Activated CD8-positive, alpha-beta memory T cell treated with anti-CD3 and anti-CD28 coated beads, Interleukin-2, amount 50 U/mL, for 48 hours (primary cell): ENCODE measurements at regions not wholly inside any gene's neighbourhood (a gene's known extent, or its start where the extent isn't known, plus 50 kb on each side); places are given as distances from the start of the nearest gene placed in this dataset.

Source experiments
- DNase-seq: peaks from one replicate; pipeline ENCODE4 v3.0.0-alpha.2; 2020

GRCh38 chrX:80098038-80098437 is 83.5 kb downstream of the TBX22 start:
- DNase-seq, result no peak

DNA sequence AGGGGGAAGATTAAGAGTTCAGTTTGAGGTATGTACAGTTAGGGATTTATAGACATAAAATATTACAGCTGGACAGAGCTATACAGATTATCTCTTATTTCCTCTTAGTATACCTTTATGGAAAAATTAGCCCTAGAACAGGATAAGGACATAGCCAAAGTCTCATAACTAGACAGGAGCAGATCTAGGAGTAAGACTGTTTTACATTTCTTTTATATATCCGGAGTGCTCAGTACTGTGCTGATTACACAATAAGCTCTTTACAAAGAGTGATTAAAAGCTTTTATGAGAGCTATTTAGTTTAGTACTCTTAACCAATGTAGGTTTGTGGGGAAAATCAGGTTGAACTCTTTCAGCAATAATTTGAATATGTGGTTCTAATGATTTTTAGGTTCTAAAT is 105.8 kb downstream of the TBX22 start:
- no peak for DNase-seq

- no peak for DNase-seq
Measured at GRCh38 chrX:80138938-80139337, 124.4 kb downstream of the TBX22 start.

GRCh38 chrX:80139564-80139963 is 125.0 kb downstream of the TBX22 start:
- DNase-seq, result no peak

DNA sequence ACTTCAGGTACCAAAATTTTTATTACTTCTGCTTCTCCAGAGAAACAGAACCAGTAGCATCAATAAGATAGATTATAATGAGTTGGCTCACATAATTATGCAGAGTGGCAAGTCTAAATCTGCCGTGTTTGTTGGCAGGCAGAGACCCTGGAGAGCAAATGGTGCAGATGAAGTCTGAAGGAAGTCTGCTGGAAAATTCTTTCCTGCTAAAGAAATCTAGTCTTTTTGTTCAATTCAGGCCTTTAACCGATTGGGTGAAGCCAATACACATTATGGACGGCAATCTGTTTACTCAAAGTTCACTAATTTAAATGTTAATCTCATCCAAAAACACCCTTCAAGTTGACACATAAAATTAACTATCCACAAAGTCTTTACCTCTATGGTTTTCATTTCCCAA is 156.0 kb downstream of the TBX22 start:
- no peak for DNase-seq

- DNase-seq, result no peak
Measured at GRCh38 chrX:80173261-80173660, 158.7 kb downstream of the TBX22 start.

GRCh38 chrX:80174925-80175574 is 160.5 kb downstream of the TBX22 start:
- DNase-seq, result no peak

GRCh38 chrX:80181079-80181478 is 166.5 kb downstream of the TBX22 start:
- no peak for DNase-seq

DNA sequence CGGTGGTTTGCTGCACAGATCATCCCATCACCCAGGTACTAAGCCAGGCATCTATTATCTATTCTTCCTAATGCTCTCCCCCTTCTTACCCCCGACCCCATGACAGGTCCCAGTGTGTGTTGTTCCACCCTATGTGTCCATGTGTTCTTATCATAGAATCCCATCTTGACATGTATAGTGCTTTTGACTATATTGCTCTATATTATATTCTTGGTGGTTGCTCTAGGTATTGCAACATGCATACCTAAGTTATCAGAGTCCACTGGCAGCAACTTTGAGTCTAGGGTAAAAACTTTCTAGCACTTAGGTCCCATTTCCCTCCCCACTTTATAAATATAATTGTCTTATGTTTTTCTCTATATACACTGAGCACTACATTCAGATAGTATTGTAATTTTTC is 170.3 kb downstream of the TBX22 start:
- no peak for DNase-seq

DNA sequence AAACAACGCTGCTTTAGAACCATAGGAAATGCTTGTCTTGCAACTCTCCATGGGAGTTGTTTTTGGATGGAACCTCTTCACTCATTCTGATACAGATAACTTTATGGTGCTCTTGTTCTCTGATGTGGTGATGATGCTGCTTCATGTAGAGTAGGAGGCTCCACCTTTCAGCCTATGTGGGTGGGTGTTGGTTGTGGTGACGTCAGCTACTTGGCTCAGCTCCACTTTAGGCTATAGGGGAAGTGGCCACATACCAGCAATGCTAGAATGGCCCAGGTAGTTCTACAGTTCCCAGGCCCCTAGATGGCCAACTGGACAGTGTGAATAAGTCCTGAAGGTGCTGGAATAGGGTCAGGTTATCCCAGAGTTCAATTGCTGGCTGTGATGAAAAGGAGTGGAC is 192.1 kb downstream of the TBX22 start:
- no peak for DNase-seq

- DNase-seq, result no peak
Measured at GRCh38 chrX:80207327-80207726, 192.8 kb downstream of the TBX22 start.

DNA sequence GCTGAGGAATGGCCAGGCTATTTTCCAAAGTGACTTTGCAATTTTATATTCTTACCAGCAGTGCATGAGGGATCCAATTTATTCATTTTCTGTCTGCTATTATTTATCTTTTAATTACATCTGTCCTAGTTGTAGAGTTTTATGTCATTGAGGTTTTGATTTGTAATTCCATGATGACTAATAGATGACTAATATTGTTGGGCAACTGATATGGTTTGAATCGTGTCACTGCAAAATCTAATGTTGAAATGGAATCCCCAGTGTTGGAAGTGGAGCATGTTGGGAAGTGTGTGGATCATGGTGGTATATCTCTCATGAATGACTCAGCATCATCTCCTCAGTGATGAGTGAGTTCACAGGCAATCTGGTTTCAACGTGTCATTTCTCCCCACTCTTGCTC is 201.5 kb downstream of the TBX22 start:
- DNase-seq, result no peak

DNA sequence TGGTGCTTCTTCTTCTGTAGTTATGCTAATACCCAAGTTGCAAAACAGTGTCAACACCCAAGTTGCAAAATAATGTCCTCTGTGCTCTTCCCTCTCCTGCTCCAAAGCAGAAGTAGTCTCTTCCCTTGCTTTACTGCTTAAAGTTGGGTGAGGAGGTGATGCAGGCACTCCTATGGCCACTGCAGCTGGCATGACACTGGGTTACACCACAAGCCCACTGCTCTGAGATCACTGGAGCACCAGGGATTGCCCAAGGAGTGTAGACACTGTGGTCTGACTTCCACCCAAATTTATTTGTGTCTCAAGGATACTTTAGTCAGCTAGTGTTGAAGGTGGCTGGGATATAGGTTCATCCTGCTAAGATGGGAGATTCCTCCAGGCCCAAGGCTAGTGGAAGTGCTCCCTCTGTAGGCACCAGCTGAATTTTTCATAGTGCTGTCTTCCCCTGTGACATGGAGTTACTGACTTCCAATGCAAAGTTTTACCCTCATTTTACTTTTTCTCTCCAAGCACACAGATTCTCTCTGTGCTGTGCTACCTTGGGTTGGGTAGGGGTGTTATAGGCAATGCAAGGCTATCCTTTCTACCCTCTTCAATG is 196.2 kb upstream of the TENT5D start:
- DNase-seq, result no peak

GRCh38 chrX:80229626-80230025 is 190.6 kb upstream of the TENT5D start:
- no peak for DNase-seq

DNA sequence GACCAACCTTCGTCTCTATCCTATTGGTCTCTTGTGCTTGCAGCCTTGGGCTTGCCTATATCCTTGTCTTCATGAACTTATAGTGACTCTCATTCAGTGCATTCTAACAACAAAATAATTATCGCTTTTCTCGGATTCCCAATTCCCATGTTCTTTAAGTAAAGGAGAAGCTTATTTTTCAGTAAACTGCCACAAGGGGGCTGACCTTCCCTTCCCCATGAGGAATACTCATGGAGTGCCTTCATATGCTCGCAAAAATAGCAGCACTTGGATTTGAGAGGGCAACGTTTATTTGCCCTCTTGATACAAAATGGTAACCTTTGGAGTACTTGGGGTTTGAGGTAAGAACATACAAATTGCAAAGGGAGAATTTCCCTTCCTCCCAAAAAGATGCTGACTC is 183.2 kb upstream of the TENT5D start:
- DNase-seq, result no peak

- DNase-seq, result no peak
Measured at GRCh38 chrX:80246271-80246670, 174.0 kb upstream of the TENT5D start.

- DNase-seq, result no peak
Measured at GRCh38 chrX:80266287-80266686, 154.0 kb upstream of the TENT5D start.

DNA sequence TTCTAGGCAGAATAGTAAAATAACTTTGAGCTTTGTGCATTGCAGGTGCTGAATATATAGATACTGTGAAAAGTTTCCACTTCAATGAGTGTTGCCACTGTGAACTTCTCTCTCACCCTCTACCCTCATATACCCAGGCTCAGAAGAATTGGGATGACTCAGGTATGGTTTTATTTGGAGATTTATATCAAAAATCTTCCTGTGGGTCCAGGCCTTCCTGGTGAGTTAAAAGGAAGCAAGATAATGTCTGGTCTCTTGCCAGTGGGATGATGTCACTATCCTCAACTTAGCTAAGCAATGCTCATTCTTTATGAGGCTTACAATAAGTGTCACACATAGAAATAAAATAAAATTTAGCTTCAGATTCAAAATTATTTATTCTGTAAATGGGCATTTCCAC is 153.3 kb upstream of the TENT5D start:
- no peak for DNase-seq

GRCh38 chrX:80267790-80268189 is 152.5 kb upstream of the TENT5D start:
- no peak for DNase-seq

GRCh38 chrX:80282535-80282934 is 137.7 kb upstream of the TENT5D start:
- no peak for DNase-seq

GRCh38 chrX:80285131-80285773 is 135.0 kb upstream of the TENT5D start:
- no peak for DNase-seq

DNA sequence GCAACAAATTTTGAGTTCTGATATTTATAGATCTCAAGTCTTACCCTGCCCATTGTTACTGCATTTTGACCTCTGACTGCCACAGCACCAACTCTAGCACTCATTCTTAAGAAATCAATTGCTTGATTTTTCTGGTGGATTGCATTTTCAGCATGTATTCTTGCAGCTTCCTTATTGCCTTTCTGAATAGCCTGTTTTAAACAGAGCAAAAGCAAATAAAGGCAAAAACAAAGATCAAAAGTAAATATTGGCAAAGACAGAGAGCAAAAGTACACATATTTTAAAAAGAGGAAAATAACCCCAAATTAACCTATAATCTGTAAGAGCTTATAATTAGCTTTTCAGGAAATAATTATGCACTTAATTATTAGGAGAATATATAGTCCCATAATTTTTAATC is 129.4 kb upstream of the TENT5D start:
- DNase-seq, result no peak

GRCh38 chrX:80293354-80293753 is 126.9 kb upstream of the TENT5D start:
- no peak for DNase-seq

DNA sequence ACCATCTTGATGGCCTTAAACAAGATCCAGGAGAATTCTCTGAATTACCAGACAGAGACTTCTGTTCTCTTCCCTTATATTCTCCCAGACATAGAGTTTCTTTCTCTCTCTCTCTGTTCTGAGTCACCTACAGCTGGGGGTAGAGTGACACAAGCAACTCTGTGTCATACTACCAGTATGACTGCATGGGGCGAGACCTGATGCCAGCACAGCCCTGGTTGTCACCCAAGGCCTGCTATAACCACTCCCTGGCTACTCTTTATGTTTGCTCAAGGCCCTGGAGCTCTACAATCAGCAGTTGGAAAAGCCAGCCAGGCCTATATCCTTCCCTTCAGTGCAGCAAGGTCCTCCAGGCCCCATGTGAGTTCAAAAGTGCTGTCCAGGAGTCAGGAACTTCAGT is 114.2 kb upstream of the TENT5D start:
- DNase-seq, result no peak

DNA sequence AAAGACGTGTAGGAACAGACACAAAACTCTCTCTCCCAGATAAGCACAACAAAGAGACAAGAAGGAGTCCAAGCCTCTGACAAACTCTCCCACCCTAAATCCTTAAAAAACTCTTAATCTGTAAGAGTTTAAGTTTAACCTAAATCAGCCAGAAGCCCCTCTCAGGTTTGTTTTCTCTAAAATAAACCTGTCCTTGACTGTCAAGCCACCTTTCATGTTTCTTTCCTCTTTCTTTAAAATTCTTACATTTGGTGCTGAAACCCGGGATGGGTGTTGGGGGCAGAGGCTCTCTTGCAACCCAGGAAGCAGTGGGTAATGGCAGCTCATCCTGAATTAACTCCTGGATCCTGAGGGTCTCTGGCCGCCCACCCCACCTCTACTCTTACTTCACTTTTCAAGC is 107.8 kb upstream of the TENT5D start:
- DNase-seq, result no peak
